RWPE2 (cell line): ENCODE measurements at regions not wholly inside any gene's neighbourhood (a gene's known extent, or its start where the extent isn't known, plus 50 kb on each side); places are given as distances from the start of the nearest gene placed in this dataset.

ENCODE experiments used
- ATAC-seq: fragments of 200-7000 bp; cut with Tn5 transposase; 3 replicates; pipeline ENCODE4 v1.9.1; 2021; ENCODE audit warnings: low read depth
- DNase-seq: peaks from one replicate; pipeline ENCODE4 v3.0.0-alpha.2; 2020; ENCODE audit warnings: low spot score
- H3K27ac ChIP-seq: fragments of 450-650 bp; 2 replicates; pipeline ENCODE4 v1.5.1; 2017; ENCODE audit warnings: mild to moderate bottlenecking; ENCODE audit not compliant: poor library complexity, severe bottlenecking
- H3K27me3 ChIP-seq: fragments of 250-450 bp; sonication (Bioruptor Pico); 2 replicates; pipeline ENCODE4 v1.5.1; 2021; ENCODE audit warnings: mild to moderate bottlenecking, moderate library complexity; ENCODE audit not compliant: insufficient read depth, poor library complexity, severe bottlenecking
- H3K36me3 ChIP-seq: fragments of 250-450 bp; sonication (Bioruptor Pico); 2 replicates; pipeline ENCODE4 v1.5.1; 2020; ENCODE audit warnings: low read depth, mild to moderate bottlenecking, moderate library complexity
- H3K4me1 ChIP-seq: fragments of 250-450 bp; sonication (Bioruptor Pico); 2 replicates; pipeline ENCODE4 v1.5.1; 2021; ENCODE audit warnings: mild to moderate bottlenecking, moderate library complexity; ENCODE audit not compliant: insufficient read depth, poor library complexity, severe bottlenecking
- H3K4me3 ChIP-seq: fragments of 250-450 bp; sonication (Bioruptor Pico); 2 replicates; pipeline ENCODE4 v1.5.1; 2021; ENCODE audit warnings: mild to moderate bottlenecking, moderate library complexity; ENCODE audit not compliant: severe bottlenecking
- H3K9me3 ChIP-seq: fragments of 250-450 bp; sonication (Bioruptor Pico); 2 replicates; pipeline ENCODE4 v1.5.1; 2021; ENCODE audit warnings: mild to moderate bottlenecking, moderate library complexity; ENCODE audit not compliant: severe bottlenecking
- TF ChIP-seq, protein P1 (sequence below): fragments of 450-650 bp; IDR thresholded peaks from one replicate; pipeline ENCODE4 v1.5.1; 2017; ENCODE audit warnings: mild to moderate bottlenecking, moderate library complexity; ENCODE audit not compliant: poor library complexity, severe bottlenecking

DNA sequence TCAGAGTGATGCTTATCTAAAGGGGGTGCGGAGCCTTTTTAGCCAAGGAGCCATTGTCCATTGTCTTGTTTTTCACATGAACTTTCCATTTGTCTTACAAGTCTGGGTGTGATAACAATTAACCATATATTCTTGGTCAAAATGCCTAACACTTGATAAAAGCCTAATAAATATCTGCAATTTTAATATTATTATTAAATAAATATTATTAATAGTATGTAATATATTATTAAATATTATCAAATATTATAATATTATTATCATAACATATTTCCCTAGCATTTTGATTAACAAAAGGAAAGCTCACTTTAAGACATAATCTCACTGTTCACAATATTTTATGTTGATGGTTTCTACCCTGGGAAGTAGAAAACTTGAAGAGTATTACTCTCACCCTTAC is 1143.6 kb upstream of the GYPC start:
- Histone ChIP-seq H3K27me3 (no peaks in the 10 kb centered on the region), H3K4me3 (no peak overlapping the region), H3K4me1 (no peaks in the 10 kb centered on the region), H3K27ac (no peak overlapping the region), H3K9me3 (no peaks in the 10 kb centered on the region), H3K36me3 (no peaks in the 10 kb centered on the region)
- ATAC-seq (no peak), DNase-seq (no peak)
- TF ChIP-seq, protein P1, sequence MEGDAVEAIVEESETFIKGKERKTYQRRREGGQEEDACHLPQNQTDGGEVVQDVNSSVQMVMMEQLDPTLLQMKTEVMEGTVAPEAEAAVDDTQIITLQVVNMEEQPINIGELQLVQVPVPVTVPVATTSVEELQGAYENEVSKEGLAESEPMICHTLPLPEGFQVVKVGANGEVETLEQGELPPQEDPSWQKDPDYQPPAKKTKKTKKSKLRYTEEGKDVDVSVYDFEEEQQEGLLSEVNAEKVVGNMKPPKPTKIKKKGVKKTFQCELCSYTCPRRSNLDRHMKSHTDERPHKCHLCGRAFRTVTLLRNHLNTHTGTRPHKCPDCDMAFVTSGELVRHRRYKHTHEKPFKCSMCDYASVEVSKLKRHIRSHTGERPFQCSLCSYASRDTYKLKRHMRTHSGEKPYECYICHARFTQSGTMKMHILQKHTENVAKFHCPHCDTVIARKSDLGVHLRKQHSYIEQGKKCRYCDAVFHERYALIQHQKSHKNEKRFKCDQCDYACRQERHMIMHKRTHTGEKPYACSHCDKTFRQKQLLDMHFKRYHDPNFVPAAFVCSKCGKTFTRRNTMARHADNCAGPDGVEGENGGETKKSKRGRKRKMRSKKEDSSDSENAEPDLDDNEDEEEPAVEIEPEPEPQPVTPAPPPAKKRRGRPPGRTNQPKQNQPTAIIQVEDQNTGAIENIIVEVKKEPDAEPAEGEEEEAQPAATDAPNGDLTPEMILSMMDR, result no peak

- Histone ChIP-seq H3K36me3 (no peaks in the 10 kb centered on the region), H3K4me3 (no peak overlapping the region), H3K4me1 (no peaks in the 10 kb centered on the region), H3K27ac (no peak overlapping the region), H3K9me3 (no peaks in the 10 kb centered on the region), H3K27me3 (no peaks in the 10 kb centered on the region)
- TF ChIP-seq, protein P1, result peak; percentile 59
- DNase-seq (no peak), ATAC-seq (no peak)
Observed at GRCh38 chr2:125516496-125517109, 1139.4 kb upstream of the GYPC start.

DNA sequence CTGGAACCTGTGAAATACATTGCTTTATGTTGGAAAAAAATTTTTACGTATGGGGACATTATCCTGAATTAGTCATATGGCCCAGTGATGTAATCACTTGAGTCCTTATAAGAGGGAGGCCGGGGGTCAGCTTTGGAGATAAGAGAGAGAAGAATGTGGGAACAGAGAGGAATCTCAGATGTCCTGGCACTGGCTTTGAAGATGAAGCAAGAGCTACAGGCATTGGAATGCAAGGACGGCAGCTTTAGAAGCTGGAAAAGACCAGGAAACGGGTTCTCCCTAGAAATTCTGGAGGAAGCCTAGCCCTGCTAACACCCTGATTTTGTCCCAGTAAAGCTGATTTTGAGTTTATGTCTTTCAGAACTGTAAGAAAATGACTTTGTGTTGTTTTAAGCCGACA is 1129.9 kb upstream of the GYPC start:
- ATAC-seq (no peak), DNase-seq (no peak)
- Histone ChIP-seq H3K4me1 (no peaks in the 10 kb centered on the region), H3K4me3 (no peak overlapping the region), H3K9me3 (no peaks in the 10 kb centered on the region), H3K27me3 (no peaks in the 10 kb centered on the region), H3K27ac (no peak overlapping the region), H3K36me3 (no peaks in the 10 kb centered on the region)
- TF ChIP-seq, protein P1, result no peak

- Histone ChIP-seq H3K4me3 (no peak overlapping the region), H3K27me3 (no peaks in the 10 kb centered on the region), H3K9me3 (no peaks in the 10 kb centered on the region), H3K4me1 (no peaks in the 10 kb centered on the region), H3K36me3 (no peaks in the 10 kb centered on the region), H3K27ac (no peak overlapping the region)
- TF ChIP-seq, protein P1, result no peak
- no peak for ATAC-seq
- DNase-seq, result no peak
Observed at GRCh38 chr2:125535089-125535488, 1120.9 kb upstream of the GYPC start.

DNA sequence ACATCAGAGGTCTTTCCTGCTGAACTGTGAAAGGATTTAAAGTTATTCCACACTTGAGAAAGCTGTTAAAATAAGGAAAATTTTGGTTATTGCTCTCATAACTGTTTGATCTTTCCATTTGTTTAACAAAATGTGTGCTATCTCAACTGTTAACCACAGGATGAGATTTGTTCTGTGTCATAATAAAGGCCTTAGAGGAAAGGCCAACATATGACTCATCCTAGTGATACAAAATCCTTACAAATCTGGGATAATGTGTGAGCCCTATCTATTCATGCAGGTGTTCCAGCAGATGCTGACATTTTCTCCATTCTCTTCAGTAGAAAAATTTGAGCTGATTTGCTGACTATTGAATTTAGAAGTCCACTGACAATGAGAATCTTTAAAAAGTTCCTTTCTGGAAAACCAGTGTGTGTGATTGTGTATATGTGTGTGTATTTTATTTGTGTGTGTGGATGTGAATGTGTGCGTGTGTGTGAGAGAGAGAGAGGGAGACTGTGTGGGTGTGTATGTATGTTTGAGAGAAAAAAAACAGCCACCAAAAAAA is 1111.9 kb upstream of the GYPC start:
- no peak overlapping the region for H3K4me3 ChIP-seq
- no peaks in the 10 kb centered on the region for H3K4me1 ChIP-seq
- no peaks in the 10 kb centered on the region for H3K27me3 ChIP-seq
- DNase-seq, result no peak
- no peak for ATAC-seq
- TF ChIP-seq, protein P1, result no peak
- no peaks in the 10 kb centered on the region for H3K9me3 ChIP-seq
- no peak overlapping the region for H3K27ac ChIP-seq
- no peaks in the 10 kb centered on the region for H3K36me3 ChIP-seq
